Progenitor cell of endocrine pancreas (in vitro differentiated cells): ENCODE measurements at regions not wholly inside any gene's neighbourhood (a gene's known extent, or its start where the extent isn't known, plus 50 kb on each side); places are given as distances from the start of the nearest gene placed in this dataset.

ENCODE experiments used
- DNase-seq: peaks from one replicate; pipeline ENCODE4 v3.0.0; 2021; ENCODE audit warnings: low spot score; ENCODE audit not compliant: unreplicated experiment
- H3K27ac Mint-ChIP-seq: 2 replicates; pipeline ENCODE4 v1.8.0; 2021; ENCODE audit warnings: mild to moderate bottlenecking, moderate library complexity, mixed read lengths
- H3K27me3 Mint-ChIP-seq: 2 replicates; pipeline ENCODE4 v1.8.0; 2021; ENCODE audit warnings: mixed read lengths
- H3K36me3 Mint-ChIP-seq: 2 replicates; pipeline ENCODE4 v1.8.0; 2022; ENCODE audit warnings: mixed read lengths; ENCODE audit not compliant: insufficient read depth
- H3K4me1 Mint-ChIP-seq: 2 replicates; pipeline ENCODE4 v1.8.0; 2021; ENCODE audit warnings: low read depth, mixed read lengths
- H3K4me3 Mint-ChIP-seq: 2 replicates; pipeline ENCODE4 v1.8.0; 2021; ENCODE audit warnings: low read depth, mild to moderate bottlenecking, moderate library complexity, mixed read lengths
- H3K9me3 Mint-ChIP-seq: 2 replicates; pipeline ENCODE4 v1.8.0; 2021; ENCODE audit warnings: low read depth, mixed read lengths
- CTCF ChIP-seq: fragments of 200-600 bp; sonication (generic); IDR thresholded peaks from one replicate; pipeline ENCODE4 v1.5.0; 2021; ENCODE audit warnings: antibody characterized with exemption, mild to moderate bottlenecking; ENCODE audit not compliant: unreplicated experiment

GRCh38 chr2:32887125-32887524 is 59.6 kb upstream of the LTBP1 start:
- no peaks in the 10 kb centered on the region for H3K4me1 Mint-ChIP-seq
- no peak for DNase-seq
- peaks cover 1% of the 10 kb centered on the region for H3K36me3 Mint-ChIP-seq
- no peak for TF ChIP-seq CTCF
- H3K9me3 Mint-ChIP-seq = peaks cover 11% of the 10 kb centered on the region
- H3K27ac Mint-ChIP-seq = no peak overlapping the region
- H3K4me3 Mint-ChIP-seq = no peak overlapping the region
- H3K27me3 Mint-ChIP-seq = no peaks in the 10 kb centered on the region

- H3K27me3 Mint-ChIP-seq = no peaks in the 10 kb centered on the region
- TF ChIP-seq CTCF = no peak
- H3K36me3 Mint-ChIP-seq = no peaks in the 10 kb centered on the region
- no peak overlapping the region for H3K27ac Mint-ChIP-seq
- H3K4me1 Mint-ChIP-seq = no peaks in the 10 kb centered on the region
- H3K4me3 Mint-ChIP-seq = no peak overlapping the region
- H3K9me3 Mint-ChIP-seq = no peaks in the 10 kb centered on the region
- DNase-seq = no peak
Measured at GRCh38 chr2:32894119-32894728, 52.5 kb upstream of the LTBP1 start.

- no peak for TF ChIP-seq CTCF
- Mint-ChIP-seq H3K9me3 (no peaks in the 10 kb centered on the region), H3K4me1 (no peaks in the 10 kb centered on the region), H3K27me3 (peaks cover 1% of the 10 kb centered on the region), H3K4me3 (no peak overlapping the region), H3K36me3 (no peaks in the 10 kb centered on the region), H3K27ac (no peak overlapping the region)
- DNase-seq = no peak
Measured at GRCh38 chr2:32895424-32895823, 51.3 kb upstream of the LTBP1 start.
